ENCODE measurements at regions not wholly inside any gene's neighbourhood (a gene's known extent, or its start where the extent isn't known, plus 50 kb on each side); places are given as distances from the start of the nearest gene placed in this dataset.

- DNase-seq (ENCODE audit: low read depth), result no peak
These were observed 58.4 kb upstream of the GLI2 start for GRCh38 chr2:120677221-120677620.

- DNase-seq (ENCODE audit: low read depth), result peak; percentile 43
These were observed 57.9 kb upstream of the GLI2 start for GRCh38 chr2:120677696-120678247.

- DNase-seq (ENCODE audit: low read depth), result peak; percentile 45
These were observed 57.4 kb upstream of the GLI2 start for GRCh38 chr2:120678251-120678650.

- DNase-seq (ENCODE audit: low read depth), result no peak
These were observed 56.7 kb upstream of the GLI2 start for GRCh38 chr2:120678926-120679325.

- DNase-seq (ENCODE audit: low read depth), result no peak
These were observed 56.1 kb upstream of the GLI2 start for GRCh38 chr2:120679526-120679925.

- peak; percentile 84 for DNase-seq (ENCODE audit: low read depth)
These were observed 55.4 kb upstream of the GLI2 start for GRCh38 chr2:120680136-120680761.

- no peak for DNase-seq (ENCODE audit: low read depth)
These were observed 54.5 kb upstream of the GLI2 start for GRCh38 chr2:120681181-120681580.

- DNase-seq (ENCODE audit: low read depth), result no peak
These were observed 53.9 kb upstream of the GLI2 start for GRCh38 chr2:120681696-120682288.

GRCh38 chr2:120682654-120683053 lies 53.0 kb upstream of the GLI2 start:
- no peak for DNase-seq (ENCODE audit: low read depth)

GRCh38 chr2:120683081-120683480 lies 52.6 kb upstream of the GLI2 start:
- no peak for DNase-seq (ENCODE audit: low read depth)

GRCh38 chr2:120683701-120684100 lies 52.0 kb upstream of the GLI2 start:
- DNase-seq (ENCODE audit: low read depth), result no peak

GRCh38 chr2:120684289-120685065 lies 51.2 kb upstream of the GLI2 start:
- peak; percentile 90 for DNase-seq (ENCODE audit: low read depth)

- no peak for DNase-seq (ENCODE audit: low read depth)
These were observed 50.3 kb upstream of the GLI2 start for GRCh38 chr2:120685066-120685973.
